ENCODE measurements at regions not wholly inside any gene's neighbourhood (a gene's known extent, or its start where the extent isn't known, plus 50 kb on each side); places are given as distances from the start of the nearest gene placed in this dataset.

GRCh38 chr4:126182786-126183185 lies 868.0 kb downstream of the FAT4 start:
- no peak for TF ChIP-seq POLR2A (IDR thresholded peaks at IDR 0.05)
- no peak for TF ChIP-seq CTCF (IDR thresholded peaks at IDR 0.05)
